HepG2 (cell line): ENCODE measurements at regions not wholly inside any gene's neighbourhood (a gene's known extent, or its start where the extent isn't known, plus 50 kb on each side); places are given as distances from the start of the nearest gene placed in this dataset.
A peak's percentile ranks its signal among the peaks of the same experiment; 100 is the strongest.

Experiments
- CREM ChIP-seq, 2 experiments: sonication (generic) in 1 of 2; formaldehyde crosslinking in 1 of 2; IDR thresholded peaks; 2 replicates each; pipeline versions ENCODE4 v1.4.0 to v1.6.1; 2016 to 2020; ENCODE audit warnings: antibody characterized with exemption in 1 of 2, mild to moderate bottlenecking in 1 of 2, missing genetic modification reagents in 1 of 2
- HHEX ChIP-seq: IDR thresholded peaks from 2 replicates; pipeline ENCODE4 v1.6.1; 2016; ENCODE audit warnings: control low read depth
- KLF15 ChIP-seq: sonication (generic); formaldehyde crosslinking; IDR thresholded peaks from 2 replicates; pipeline ENCODE4 v1.8.1; 2023; ENCODE audit warnings: borderline replicate concordance, mild to moderate bottlenecking, inconsistent platforms, missing genetic modification reagents, mixed read lengths
- KLF9 ChIP-seq: IDR thresholded peaks from 2 replicates; pipeline ENCODE4 v1.6.1; 2016; ENCODE audit warnings: low read depth
- MAZ ChIP-seq, 2 experiments: sonication (generic) in 1 of 2; formaldehyde crosslinking in 1 of 2; IDR thresholded peaks; 2 replicates each; pipeline versions ENCODE4 v1.5.0 to v1.6.1; 2012 to 2020; ENCODE audit warnings: low read depth in 2 of 2, mild to moderate bottlenecking in 2 of 2, borderline replicate concordance in 1 of 2, improper control_type of control experiment in 1 of 2, low read length in 1 of 2, missing genetic modification reagents in 1 of 2, moderate library complexity in 1 of 2
- RBFOX2 ChIP-seq: fragments of 200-400 bp; formaldehyde crosslinking; IDR thresholded peaks from 2 replicates; pipeline ENCODE4 v1.6.1; 2017; ENCODE audit warnings: low read depth, mild to moderate bottlenecking, low read length
- RNF2 ChIP-seq: fragments of 450-650 bp; conservative IDR thresholded peaks from 2 replicates; pipeline ENCODE4 v1.6.1; 2016; ENCODE audit warnings: low read depth
- RNF219 ChIP-seq: sonication (generic); formaldehyde crosslinking; IDR thresholded peaks from 2 replicates; pipeline ENCODE4 v1.5.0; 2020; ENCODE audit warnings: mild to moderate bottlenecking, missing genetic modification reagents
- SRSF4 ChIP-seq: fragments of 200-400 bp; formaldehyde crosslinking; IDR thresholded peaks from one replicate; pipeline ENCODE4 v1.6.1; 2018; ENCODE audit warnings: mild to moderate bottlenecking, low read depth, low read length, moderate library complexity; ENCODE audit not compliant: poor library complexity, severe bottlenecking
- WIZ ChIP-seq: sonication (generic); formaldehyde crosslinking; IDR thresholded peaks from 2 replicates; pipeline ENCODE4 v1.5.1; 2020; ENCODE audit warnings: mild to moderate bottlenecking, missing genetic modification reagents
- ZBTB25 ChIP-seq: IDR thresholded peaks from 2 replicates; pipeline ENCODE4 v1.6.1; 2018; ENCODE audit warnings: missing genetic modification reagents
- ZNF274 ChIP-seq: sonication (generic); formaldehyde crosslinking; IDR thresholded peaks from 2 replicates; pipeline ENCODE4 v1.5.1; 2020; ENCODE audit warnings: mild to moderate bottlenecking, missing genetic modification reagents
- ZNF446 ChIP-seq: sonication (generic); formaldehyde crosslinking; IDR thresholded peaks from 2 replicates; pipeline ENCODE4 v1.5.0; 2020; ENCODE audit warnings: mild to moderate bottlenecking, missing genetic modification reagents
- ZNF484 ChIP-seq: sonication (generic); formaldehyde crosslinking; IDR thresholded peaks from 2 replicates; pipeline ENCODE4 v1.5.1; 2020; ENCODE audit warnings: mild to moderate bottlenecking, low read depth, missing genetic modification reagents, borderline replicate concordance
- ZNF530 ChIP-seq: sonication (generic); formaldehyde crosslinking; IDR thresholded peaks from 2 replicates; pipeline ENCODE4 v1.5.0; 2020; ENCODE audit warnings: low read depth, mild to moderate bottlenecking, missing genetic modification reagents
- ZNF549 ChIP-seq: sonication (generic); formaldehyde crosslinking; IDR thresholded peaks from 2 replicates; pipeline ENCODE4 v1.5.0; 2020; ENCODE audit warnings: missing genetic modification reagents
- ZNF597 ChIP-seq: sonication (generic); formaldehyde crosslinking; IDR thresholded peaks from 2 replicates; pipeline ENCODE4 v1.5.0; 2020; ENCODE audit warnings: missing genetic modification reagents
- ZNF709 ChIP-seq: sonication (generic); formaldehyde crosslinking; IDR thresholded peaks from 2 replicates; pipeline ENCODE4 v1.5.0; 2020; ENCODE audit warnings: mild to moderate bottlenecking, missing genetic modification reagents
- ZSCAN21 ChIP-seq: sonication (generic); formaldehyde crosslinking; IDR thresholded peaks from 2 replicates; pipeline ENCODE4 v1.8.0; 2022; ENCODE audit warnings: mild to moderate bottlenecking, missing genetic modification reagents, moderate library complexity, borderline replicate concordance
- ZZZ3 ChIP-seq: sonication (generic); formaldehyde crosslinking; IDR thresholded peaks from 2 replicates; pipeline ENCODE4 v1.4.0; 2020; ENCODE audit warnings: missing genetic modification reagents, mild to moderate bottlenecking, borderline replicate concordance
- TF ChIP-seq, protein P1 (sequence below): sonication (generic); formaldehyde crosslinking; IDR thresholded peaks from 2 replicates; pipeline ENCODE4 v1.5.0; 2020; ENCODE audit warnings: mild to moderate bottlenecking, missing genetic modification reagents, borderline replicate concordance

DNA sequence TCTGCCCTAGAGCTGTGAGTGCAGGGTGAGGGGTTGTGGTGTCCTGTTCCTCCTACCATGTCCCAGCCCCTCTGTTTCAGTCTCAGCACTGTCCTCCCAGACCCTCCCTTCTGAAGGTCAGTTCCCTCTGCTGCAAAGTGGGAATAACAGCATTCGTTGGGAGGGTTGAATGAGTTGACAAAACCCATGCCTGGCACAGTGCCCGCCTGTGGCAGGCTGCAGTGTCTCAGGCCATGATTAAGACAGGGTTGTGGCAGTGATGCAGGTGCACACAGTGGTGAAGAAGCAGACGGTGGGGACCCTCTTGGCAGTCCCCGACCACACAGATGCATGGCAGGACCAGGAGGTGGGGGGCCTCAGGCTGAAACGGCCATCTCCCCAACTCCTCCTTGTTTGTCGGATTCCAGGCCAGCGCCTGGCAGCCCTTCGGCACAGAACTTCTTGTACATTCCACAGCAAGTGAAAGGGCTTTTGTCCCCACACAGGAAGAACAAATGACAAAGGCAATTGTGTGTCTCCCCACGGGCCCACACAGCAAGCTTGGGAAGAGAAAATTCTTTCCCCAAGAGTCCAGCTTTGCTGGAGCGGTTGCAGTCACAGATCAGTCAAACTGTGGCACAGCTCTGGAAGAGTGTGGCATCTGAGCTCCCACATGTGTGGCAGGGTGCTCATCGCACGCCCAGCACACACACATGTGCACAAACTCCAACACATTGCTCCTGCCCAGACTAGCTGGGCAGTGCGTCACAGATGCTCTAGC, 58.1 kb upstream of the EPCAM start (continued):
- TF ChIP-seq RNF219 (no peak), ZNF530 (CRISPR knock-in tag) (no peak), KLF15 (CRISPR knock-in tag) (no peak), HHEX (CRISPR knock-in tag) (0 out of 2 replicates have a peak, but pooled peaks have one; percentile 36), ZNF597 (CRISPR knock-in tag) (no peak), RBFOX2 (0 out of 2 replicates have a peak, but pooled peaks have one; percentile 1), ZZZ3 (no peak), MAZ (IDR thresholded peaks at IDR 0.05; ENCODE audit: borderline replicate concordance, low read depth, low read length) (no peak), MAZ (CRISPR knock-in tag; IDR thresholded peaks at IDR 0.05; ENCODE audit: low read depth) (peak; percentile 62; the same call in 1 of the 2 replicates), ZNF274 (CRISPR knock-in tag) (no peak), WIZ (CRISPR knock-in tag) (no peak), ZNF709 (CRISPR knock-in tag) (no peak), ZBTB25 (CRISPR knock-in tag) (no peak), RNF2 (no peak; the same call in 1 of the 2 replicates), ZNF484 (no peak), SRSF4 (no peak), ZNF446 (no peak), CREM (IDR thresholded peaks at IDR 0.05) (no peak), CREM (CRISPR knock-in tag; IDR thresholded peaks at IDR 0.05) (no peak), KLF9 (no peak), ZNF549 (CRISPR knock-in tag) (no peak), ZSCAN21 (no peak)
- TF ChIP-seq, protein P1, sequence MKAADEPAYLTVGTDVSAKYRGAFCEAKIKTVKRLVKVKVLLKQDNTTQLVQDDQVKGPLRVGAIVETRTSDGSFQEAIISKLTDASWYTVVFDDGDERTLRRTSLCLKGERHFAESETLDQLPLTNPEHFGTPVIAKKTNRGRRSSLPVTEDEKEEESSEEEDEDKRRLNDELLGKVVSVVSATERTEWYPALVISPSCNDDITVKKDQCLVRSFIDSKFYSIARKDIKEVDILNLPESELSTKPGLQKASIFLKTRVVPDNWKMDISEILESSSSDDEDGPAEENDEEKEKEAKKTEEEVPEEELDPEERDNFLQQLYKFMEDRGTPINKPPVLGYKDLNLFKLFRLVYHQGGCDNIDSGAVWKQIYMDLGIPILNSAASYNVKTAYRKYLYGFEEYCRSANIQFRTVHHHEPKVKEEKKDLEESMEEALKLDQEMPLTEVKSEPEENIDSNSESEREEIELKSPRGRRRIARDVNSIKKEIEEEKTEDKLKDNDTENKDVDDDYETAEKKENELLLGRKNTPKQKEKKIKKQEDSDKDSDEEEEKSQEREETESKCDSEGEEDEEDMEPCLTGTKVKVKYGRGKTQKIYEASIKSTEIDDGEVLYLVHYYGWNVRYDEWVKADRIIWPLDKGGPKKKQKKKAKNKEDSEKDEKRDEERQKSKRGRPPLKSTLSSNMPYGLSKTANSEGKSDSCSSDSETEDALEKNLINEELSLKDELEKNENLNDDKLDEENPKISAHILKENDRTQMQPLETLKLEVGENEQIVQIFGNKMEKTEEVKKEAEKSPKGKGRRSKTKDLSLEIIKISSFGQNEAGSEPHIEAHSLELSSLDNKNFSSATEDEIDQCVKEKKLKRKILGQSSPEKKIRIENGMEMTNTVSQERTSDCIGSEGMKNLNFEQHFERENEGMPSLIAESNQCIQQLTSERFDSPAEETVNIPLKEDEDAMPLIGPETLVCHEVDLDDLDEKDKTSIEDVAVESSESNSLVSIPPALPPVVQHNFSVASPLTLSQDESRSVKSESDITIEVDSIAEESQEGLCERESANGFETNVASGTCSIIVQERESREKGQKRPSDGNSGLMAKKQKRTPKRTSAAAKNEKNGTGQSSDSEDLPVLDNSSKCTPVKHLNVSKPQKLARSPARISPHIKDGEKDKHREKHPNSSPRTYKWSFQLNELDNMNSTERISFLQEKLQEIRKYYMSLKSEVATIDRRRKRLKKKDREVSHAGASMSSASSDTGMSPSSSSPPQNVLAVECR: no peak
